Calu3 (cell line): ENCODE measurements at regions not wholly inside any gene's neighbourhood (a gene's known extent, or its start where the extent isn't known, plus 50 kb on each side); places are given as distances from the start of the nearest gene placed in this dataset.

ENCODE experiments used
- BruUV-seq: library from RNA; stranded (reverse); fragments of 400-500 nt; replicated peaks from 2 replicates; lab custom pipeline; 2021; lab: Mats Ljungman, UMichigan
- CTCF ChIA-PET: fragments of 300-600 bp; sonication (Branson Sonifier 250); formaldehyde crosslinking; loops from one replicate; lab custom pipeline; 2022; ENCODE audit warnings: antibody characterized with exemption; lab: Charles Lee
- DNase-seq: peaks from one replicate; pipeline ENCODE4 v3.0.0; 2022
- H3K27ac Mint-ChIP-seq: one replicate; pipeline ENCODE4 v1.8.0; 2022; ENCODE audit warnings: mixed read lengths; ENCODE audit not compliant: unreplicated experiment
- H3K27me3 Mint-ChIP-seq: one replicate; pipeline ENCODE4 v1.8.0; 2022; ENCODE audit warnings: mixed read lengths; ENCODE audit not compliant: unreplicated experiment
- H3K36me3 Mint-ChIP-seq: one replicate; pipeline ENCODE4 v1.8.0; 2022; ENCODE audit warnings: mild to moderate bottlenecking, moderate library complexity, mixed read lengths; ENCODE audit not compliant: insufficient read depth, unreplicated experiment
- H3K4me1 Mint-ChIP-seq: one replicate; pipeline ENCODE4 v1.8.0; 2022; ENCODE audit warnings: mild to moderate bottlenecking, low read depth, mixed read lengths; ENCODE audit not compliant: unreplicated experiment
- H3K4me3 Mint-ChIP-seq: one replicate; pipeline ENCODE4 v1.8.0; 2022; ENCODE audit warnings: mild to moderate bottlenecking, low read depth, moderate library complexity, mixed read lengths; ENCODE audit not compliant: unreplicated experiment
- H3K9me3 Mint-ChIP-seq: one replicate; pipeline ENCODE4 v1.8.0; 2022; ENCODE audit warnings: low read depth, mixed read lengths; ENCODE audit not compliant: unreplicated experiment
- CTCF ChIP-seq: fragments of 200-600 bp; IDR thresholded peaks from one replicate; pipeline ENCODE4 v1.8.0; 2022; ENCODE audit warnings: antibody characterized with exemption; ENCODE audit not compliant: unreplicated experiment
- intact Hi-C: fragments of 100-400 bp; cut with micrococcal nuclease; formaldehyde crosslinking; loops from one replicate; pipeline ENCODE4 v1.10.0; 2022; ENCODE audit not compliant: unreplicated experiment

- intact Hi-C loops, result no loop called here
- Mint-ChIP-seq H3K27me3 (no peaks in the 10 kb centered on the region), H3K4me1 (no peaks in the 10 kb centered on the region), H3K36me3 (no peaks in the 10 kb centered on the region), H3K4me3 (no peak overlapping the region), H3K27ac (no peak overlapping the region), H3K9me3 (no peaks in the 10 kb centered on the region)
- BruUV-seq, result no TSS peak
- DNase-seq, result no peak
- CTCF ChIA-PET, result interaction anchor here (1.3 kb wide), 2 partner anchors 15 to 20 kb away, joined by 4 read pairs; no protein-coding TSS in a partner anchor
- TF ChIP-seq CTCF, result no peak
Measured at GRCh38 chr2:161019311-161019710, 140.9 kb upstream of the TANK start.

GRCh38 chr2:161020437-161020836 lies 139.8 kb upstream of the TANK start:
- CTCF ChIA-PET, result interaction anchor here (1.3 kb wide), 1 partner anchor 19 kb away, joined by 4 read pairs; no protein-coding TSS in a partner anchor
- Mint-ChIP-seq H3K27me3 (no peaks in the 10 kb centered on the region), H3K9me3 (no peaks in the 10 kb centered on the region), H3K4me3 (no peak overlapping the region), H3K4me1 (no peaks in the 10 kb centered on the region), H3K27ac (no peak overlapping the region), H3K36me3 (no peaks in the 10 kb centered on the region)
- BruUV-seq, result no TSS peak
- no peak for TF ChIP-seq CTCF
- intact Hi-C loops, result no loop called here
- no peak for DNase-seq

GRCh38 chr2:161028581-161028980 lies 131.6 kb upstream of the TANK start:
- intact Hi-C loops, result no loop called here
- peaks cover 9% of the 10 kb centered on the region for H3K4me1 Mint-ChIP-seq
- no peaks in the 10 kb centered on the region for H3K9me3 Mint-ChIP-seq
- CTCF ChIA-PET, result no interaction called here
- H3K36me3 Mint-ChIP-seq, result no peaks in the 10 kb centered on the region
- no peak overlapping the region for H3K4me3 Mint-ChIP-seq
- no peaks in the 10 kb centered on the region for H3K27me3 Mint-ChIP-seq
- no peak for TF ChIP-seq CTCF
- DNase-seq, result no peak
- no peak overlapping the region for H3K27ac Mint-ChIP-seq
- no TSS peak for BruUV-seq

- no peak overlapping the region for H3K27ac Mint-ChIP-seq
- BruUV-seq, result no TSS peak
- H3K36me3 Mint-ChIP-seq, result no peaks in the 10 kb centered on the region
- no peak for DNase-seq
- intact Hi-C loops, result no loop called here
- CTCF ChIA-PET, result no interaction called here
- no peaks in the 10 kb centered on the region for H3K9me3 Mint-ChIP-seq
- H3K4me1 Mint-ChIP-seq, result peaks cover 9% of the 10 kb centered on the region
- H3K4me3 Mint-ChIP-seq, result no peak overlapping the region
- TF ChIP-seq CTCF, result no peak
- peaks cover 3% of the 10 kb centered on the region for H3K27me3 Mint-ChIP-seq
Measured at GRCh38 chr2:161029321-161029720, 130.9 kb upstream of the TANK start.
